Stomach (tissue), 8 donors: ENCODE measurements at regions not wholly inside any gene's neighbourhood (a gene's known extent, or its start where the extent isn't known, plus 50 kb on each side); places are given as distances from the start of the nearest gene placed in this dataset.

ENCODE experiments used
- DNase-seq, 2 donors: peaks; one replicate each; pipeline versions ENCODE4 v3.0.0 to v3.0.0-alpha.2; 2013 to 2019
- H3K27ac ChIP-seq, 5 donors: fragments of 200-600 bp in 4 of 5; sonication (generic) in 4 of 5; one replicate each; pipeline ENCODE4 v1.5.1; 2013 to 2019; ENCODE audit warnings: mild to moderate bottlenecking in 1 of 5, moderate library complexity in 1 of 5
- H3K27me3 ChIP-seq, 3 donors: fragments of 200-600 bp; sonication (generic); one replicate each; pipeline ENCODE4 v1.5.1; 2017 to 2019; ENCODE audit warnings: mixed run types in 1 of 3
- H3K36me3 ChIP-seq, 4 donors: fragments of 200-600 bp; sonication (generic); 1 replicate in 3 of 4; 2 replicates in 1 of 4; pipeline ENCODE4 v1.5.1; 2016 to 2019
- H3K4me1 ChIP-seq, 4 donors: fragments of 200-600 bp; sonication (generic); one replicate each; pipeline ENCODE4 v1.5.1; 2016 to 2019
- H3K4me3 ChIP-seq, 4 donors: fragments of 200-600 bp; sonication (generic) in 3 of 4; one replicate each; pipeline ENCODE4 v1.5.1; 2016 to 2019; ENCODE audit warnings: mild to moderate bottlenecking in 1 of 4
- H3K9me3 ChIP-seq, 4 donors: fragments of 200-600 bp; sonication (generic); one replicate each; pipeline ENCODE4 v1.5.1; 2016 to 2019
- EP300 ChIP-seq: sonication (generic); formaldehyde crosslinking; IDR thresholded peaks from one replicate; pipeline ENCODE4 v1.6.1; 2017; ENCODE audit warnings: antibody characterized with exemption
- POLR2A ChIP-seq, 4 donors: fragments of 450-650 bp; IDR thresholded peaks; one replicate each; pipeline ENCODE4 v1.6.1; 2016; ENCODE audit warnings: antibody characterized with exemption in 4 of 4, control low read depth in 2 of 4, mild to moderate bottlenecking in 1 of 4, moderate library complexity in 1 of 4
- POLR2AphosphoS5 ChIP-seq, 3 donors: sonication (generic); formaldehyde crosslinking; IDR thresholded peaks; one replicate each; pipeline ENCODE4 v1.6.1; 2016; ENCODE audit warnings: antibody characterized with exemption in 3 of 3
- WGBS, 5 donors: extraction: QIAGEN DNeasy Blood & Tissue Kit in 3 of 5; methylation state at CpG; one replicate each; pipeline versions ENCODE4 v1.1.5 to v1.1.7; 2013 to 2018; 5-methylcytosine and 5-hydroxymethylcytosine counted together
- intact Hi-C: fragments of 100-400 bp; cut with DNase I; formaldehyde crosslinking; loops from one replicate; pipeline ENCODE4 v1.15.1; 2023; ENCODE audit warnings: low total_unique reads
- TF ChIP-seq, protein P1 (sequence below), 7 experiments: fragments of 450-650 bp in 4 of 7; fragments of 200-600 bp in 3 of 7; sonication (generic) in 3 of 7; IDR thresholded peaks; one replicate each; pipeline ENCODE4 v1.5.1; 2016 to 2019; ENCODE audit warnings: antibody characterized with exemption in 7 of 7, control low read depth in 2 of 7, mild to moderate bottlenecking in 1 of 7
- donor health status: healthy with polysubstance abuse.
- donor health status: Bipolar disorder and iron deficiency.
- donor health status: healthy.

DNA sequence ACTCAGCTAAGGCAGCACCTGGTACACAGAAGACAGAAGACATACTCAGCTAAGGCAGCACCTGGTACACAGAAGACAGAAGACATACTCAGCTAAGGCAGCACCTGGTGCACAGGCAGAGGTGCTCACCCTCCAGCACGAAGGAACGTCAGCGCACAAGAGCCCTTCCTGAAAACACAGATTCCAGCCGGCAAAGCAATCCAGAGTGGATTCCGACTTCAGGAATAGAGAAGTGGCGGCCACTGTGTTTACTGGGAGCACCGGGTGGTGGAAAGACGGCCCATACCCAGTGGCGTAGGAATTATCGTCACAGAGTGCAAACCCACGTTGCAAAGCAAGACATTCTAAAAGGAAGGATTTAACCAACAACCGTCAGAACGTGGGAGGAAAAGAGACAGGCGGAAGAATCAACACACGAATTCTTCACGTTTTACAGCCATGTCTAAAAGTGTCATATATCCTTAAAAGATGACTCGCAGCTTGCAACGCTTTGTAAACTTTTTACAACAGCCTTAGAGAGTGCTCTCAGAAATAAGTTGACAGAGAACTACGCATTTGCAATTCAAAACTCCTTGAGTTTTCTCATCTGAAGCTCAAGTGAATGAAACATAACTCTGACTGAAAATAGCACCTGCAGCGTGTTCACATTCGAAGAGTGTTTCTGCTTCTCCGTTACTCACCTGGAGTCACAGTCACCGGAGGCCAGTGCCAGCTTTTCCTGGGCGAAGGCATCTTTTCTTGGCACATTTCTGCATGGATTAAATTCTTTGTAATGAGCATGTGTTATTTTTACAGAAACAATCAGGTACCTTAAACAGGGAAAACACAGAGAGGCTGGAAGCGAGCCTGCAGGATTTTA lies 55.8 kb upstream of the GALNT9 start:
- WGBS, 5 donors, result 48 to 56% (median 50%) methylated on average over 25 of the region's 25 CpGs
- intact Hi-C loops, result no loop called here
- no peak overlapping the region for H3K27ac ChIP-seq
- H3K4me3 ChIP-seq, result no peak overlapping the region
- H3K4me1 ChIP-seq, result no peaks in the 10 kb centered on the region
- DNase-seq, result no peak
- TF ChIP-seq, protein P1, sequence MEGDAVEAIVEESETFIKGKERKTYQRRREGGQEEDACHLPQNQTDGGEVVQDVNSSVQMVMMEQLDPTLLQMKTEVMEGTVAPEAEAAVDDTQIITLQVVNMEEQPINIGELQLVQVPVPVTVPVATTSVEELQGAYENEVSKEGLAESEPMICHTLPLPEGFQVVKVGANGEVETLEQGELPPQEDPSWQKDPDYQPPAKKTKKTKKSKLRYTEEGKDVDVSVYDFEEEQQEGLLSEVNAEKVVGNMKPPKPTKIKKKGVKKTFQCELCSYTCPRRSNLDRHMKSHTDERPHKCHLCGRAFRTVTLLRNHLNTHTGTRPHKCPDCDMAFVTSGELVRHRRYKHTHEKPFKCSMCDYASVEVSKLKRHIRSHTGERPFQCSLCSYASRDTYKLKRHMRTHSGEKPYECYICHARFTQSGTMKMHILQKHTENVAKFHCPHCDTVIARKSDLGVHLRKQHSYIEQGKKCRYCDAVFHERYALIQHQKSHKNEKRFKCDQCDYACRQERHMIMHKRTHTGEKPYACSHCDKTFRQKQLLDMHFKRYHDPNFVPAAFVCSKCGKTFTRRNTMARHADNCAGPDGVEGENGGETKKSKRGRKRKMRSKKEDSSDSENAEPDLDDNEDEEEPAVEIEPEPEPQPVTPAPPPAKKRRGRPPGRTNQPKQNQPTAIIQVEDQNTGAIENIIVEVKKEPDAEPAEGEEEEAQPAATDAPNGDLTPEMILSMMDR (IDR thresholded peaks at IDR 0.05), result no peak
- TF ChIP-seq EP300 (no peak), POLR2A (IDR thresholded peaks at IDR 0.05) (no peak), POLR2AphosphoS5 (IDR thresholded peaks at IDR 0.05) (no peak)
- no peaks in the 10 kb centered on the region for H3K36me3 ChIP-seq
- peaks cover 8 to 91% (median 37%) of the 10 kb centered on the region in 3 donors for H3K27me3 ChIP-seq
- H3K9me3 ChIP-seq, result no peaks in the 10 kb centered on the region

DNA sequence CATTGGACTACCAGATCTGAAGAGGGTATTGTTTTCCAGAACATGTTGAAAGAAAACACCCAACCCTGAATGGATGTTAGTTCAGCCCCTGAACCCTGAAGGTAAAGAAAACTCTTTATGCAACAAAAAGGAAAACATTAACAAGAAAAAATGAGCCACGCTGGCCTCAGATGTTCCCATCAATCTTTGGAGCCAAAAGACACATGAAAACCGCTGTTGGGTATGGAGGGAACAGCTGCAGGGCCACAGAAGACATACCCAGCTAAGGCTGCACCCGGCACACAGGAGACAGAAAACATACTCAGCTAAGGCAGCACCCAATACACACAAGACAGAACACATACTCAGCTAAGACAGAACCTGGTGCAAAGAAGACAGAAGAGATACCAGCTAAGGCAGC lies 51.3 kb upstream of the GALNT9 start:
- H3K27me3 ChIP-seq, result peaks cover 9 to 81% (median 35%) of the 10 kb centered on the region in 3 donors
- no peak for DNase-seq

DNA sequence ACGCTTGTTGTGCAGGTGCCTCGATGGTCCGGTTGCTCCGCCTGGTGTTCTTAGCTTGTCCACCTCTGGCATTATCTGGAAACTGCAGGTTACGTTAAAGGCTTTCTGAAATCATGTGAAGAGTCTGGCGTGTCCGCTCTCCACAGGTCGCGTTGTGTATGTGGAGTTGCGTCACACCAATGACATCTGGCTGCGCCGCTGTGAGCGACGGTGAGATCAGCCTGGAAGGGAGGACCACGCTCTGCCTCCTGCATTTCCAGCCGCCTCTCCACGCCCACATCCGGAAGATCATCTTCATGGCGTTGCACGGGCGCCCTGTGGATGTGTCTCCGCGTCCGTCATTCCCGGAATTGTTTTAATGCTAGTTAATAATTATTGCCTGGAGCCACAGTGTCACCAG lies 50.6 kb upstream of the GALNT9 start:
- H3K4me3 ChIP-seq, result no peak overlapping the region
- H3K27me3 ChIP-seq, result peaks cover 16 to 81% (median 40%) of the 10 kb centered on the region in 3 donors
- no peaks in the 10 kb centered on the region for H3K36me3 ChIP-seq
- TF ChIP-seq, protein P1 (IDR thresholded peaks at IDR 0.05), result no peak
- TF ChIP-seq POLR2AphosphoS5 (IDR thresholded peaks at IDR 0.05) (no peak), POLR2A (IDR thresholded peaks at IDR 0.05) (no peak)
- DNase-seq, result no peak
- intact Hi-C loops, result no loop called here
- no peaks in the 10 kb centered on the region for H3K4me1 ChIP-seq
- 78 to 86% (median 82%) methylated on average over 25 of the region's 25 CpGs for WGBS, 5 donors
- H3K9me3 ChIP-seq, result no peaks in the 10 kb centered on the region
- no peak overlapping the region for H3K27ac ChIP-seq

More for the DNA sequence above, 51.3 kb upstream of the GALNT9 start:
- Histone ChIP-seq H3K36me3 (no peaks in the 10 kb centered on the region), H3K27ac (no peak overlapping the region), H3K9me3 (no peaks in the 10 kb centered on the region), H3K4me3 (no peak overlapping the region), H3K4me1 (no peaks in the 10 kb centered on the region)
- TF ChIP-seq EP300 (no peak), POLR2A (IDR thresholded peaks at IDR 0.05) (no peak), POLR2AphosphoS5 (IDR thresholded peaks at IDR 0.05) (no peak)
- TF ChIP-seq, protein P1 (IDR thresholded peaks at IDR 0.05), result no peak
- intact Hi-C loops, result no loop called here
- 31 to 54% (median 47%) methylated on average over 3 of the region's 3 CpGs for WGBS, 5 donors

DNA sequence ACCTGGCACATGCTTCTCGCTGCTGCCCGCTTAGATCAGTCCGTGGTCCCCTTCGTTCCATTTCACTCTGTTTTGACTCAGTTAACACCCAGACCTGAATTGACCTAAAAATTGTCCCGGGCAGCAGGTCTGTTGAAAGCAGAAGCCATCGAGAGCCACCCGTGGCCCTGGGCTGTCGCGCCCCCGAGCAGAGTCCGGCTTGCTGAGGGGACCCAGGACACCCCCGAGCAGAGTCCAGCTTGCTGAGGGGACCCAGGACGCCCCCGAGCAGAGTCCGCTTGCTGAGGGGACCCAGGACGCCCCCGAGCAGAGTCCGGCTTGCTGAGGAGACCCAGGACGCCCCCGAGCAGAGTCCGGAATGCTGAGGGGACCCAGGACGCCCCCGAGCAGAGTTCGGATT lies 50.2 kb upstream of the GALNT9 start:
- no peaks in the 10 kb centered on the region for H3K36me3 ChIP-seq

More for the DNA sequence above, 50.2 kb upstream of the GALNT9 start:
- Histone ChIP-seq H3K27me3 (peaks cover 20 to 81% (median 45%) of the 10 kb centered on the region in 3 donors), H3K27ac (no peak overlapping the region), H3K4me1 (no peaks in the 10 kb centered on the region), H3K9me3 (peaks cover 0 to 2% (median under 1%) of the 10 kb centered on the region in 4 donors), H3K4me3 (no peak overlapping the region)
- TF ChIP-seq EP300 (no peak), POLR2A (IDR thresholded peaks at IDR 0.05) (no peak), POLR2AphosphoS5 (IDR thresholded peaks at IDR 0.05) (no peak)
- TF ChIP-seq, protein P1 (IDR thresholded peaks at IDR 0.05), result no peak
- DNase-seq, result no peak
- WGBS, 5 donors, result 81 to 88% (median 87%) methylated on average over 21 to 24 of the region's 24 CpGs
- intact Hi-C loops, result no loop called here
